Fibroblast of pulmonary artery (primary cell): ENCODE measurements at regions not wholly inside any gene's neighbourhood (a gene's known extent, or its start where the extent isn't known, plus 50 kb on each side); places are given as distances from the start of the nearest gene placed in this dataset.
"Not testable (repeated sequence)": the region's sequence is repeated elsewhere in the genome, so short reads cannot be mapped to it uniquely, and the experiment has no call there.

Source experiments
- DNase-seq: peaks from one replicate; pipeline ENCODE4 v3.0.0-alpha.2; 2010; ENCODE audit warnings: low read depth
- H3K4me3 ChIP-seq: replicated peaks from 2 replicates; pipeline ENCODE4 v1.5.1; 2011; ENCODE audit warnings: low read depth, mild to moderate bottlenecking, control low read depth, low read length, moderate library complexity
- TF ChIP-seq, protein P1 (sequence below): IDR thresholded peaks from 2 replicates; pipeline ENCODE4 v1.5.1; 2011; ENCODE audit warnings: mild to moderate bottlenecking, control low read depth, low read length, inconsistent platforms; ENCODE audit errors: missing control alignments

DNA sequence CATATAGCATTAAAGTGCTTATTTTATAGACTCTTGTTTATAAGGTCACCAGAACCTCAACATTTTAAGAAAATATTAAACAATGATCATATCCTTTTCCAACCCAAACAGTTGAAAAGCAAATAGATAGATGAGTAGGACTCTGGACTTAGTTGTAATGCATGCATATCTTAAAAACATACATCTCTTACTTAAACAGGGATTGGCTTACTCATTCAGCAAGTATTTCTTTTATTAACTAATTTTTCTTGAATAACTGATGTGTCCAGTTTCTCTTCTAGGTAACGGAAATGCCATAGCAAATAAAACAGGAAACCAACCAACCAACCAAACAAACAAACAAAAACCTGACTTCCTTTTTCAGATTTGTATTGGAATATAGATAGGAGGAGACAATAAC, 70.9 kb upstream of the NBPF4 start:
- H3K4me3 ChIP-seq: no peak overlapping the region
- TF ChIP-seq, protein P1, sequence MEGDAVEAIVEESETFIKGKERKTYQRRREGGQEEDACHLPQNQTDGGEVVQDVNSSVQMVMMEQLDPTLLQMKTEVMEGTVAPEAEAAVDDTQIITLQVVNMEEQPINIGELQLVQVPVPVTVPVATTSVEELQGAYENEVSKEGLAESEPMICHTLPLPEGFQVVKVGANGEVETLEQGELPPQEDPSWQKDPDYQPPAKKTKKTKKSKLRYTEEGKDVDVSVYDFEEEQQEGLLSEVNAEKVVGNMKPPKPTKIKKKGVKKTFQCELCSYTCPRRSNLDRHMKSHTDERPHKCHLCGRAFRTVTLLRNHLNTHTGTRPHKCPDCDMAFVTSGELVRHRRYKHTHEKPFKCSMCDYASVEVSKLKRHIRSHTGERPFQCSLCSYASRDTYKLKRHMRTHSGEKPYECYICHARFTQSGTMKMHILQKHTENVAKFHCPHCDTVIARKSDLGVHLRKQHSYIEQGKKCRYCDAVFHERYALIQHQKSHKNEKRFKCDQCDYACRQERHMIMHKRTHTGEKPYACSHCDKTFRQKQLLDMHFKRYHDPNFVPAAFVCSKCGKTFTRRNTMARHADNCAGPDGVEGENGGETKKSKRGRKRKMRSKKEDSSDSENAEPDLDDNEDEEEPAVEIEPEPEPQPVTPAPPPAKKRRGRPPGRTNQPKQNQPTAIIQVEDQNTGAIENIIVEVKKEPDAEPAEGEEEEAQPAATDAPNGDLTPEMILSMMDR: no peak
- no peak for DNase-seq

GRCh38 chr1:108316545-108316944, 72.7 kb upstream of the NBPF4 start:
- peak; percentile 21 for DNase-seq
- TF ChIP-seq, protein P1: peak; percentile 32
- H3K4me3 ChIP-seq: no peak overlapping the region

DNA sequence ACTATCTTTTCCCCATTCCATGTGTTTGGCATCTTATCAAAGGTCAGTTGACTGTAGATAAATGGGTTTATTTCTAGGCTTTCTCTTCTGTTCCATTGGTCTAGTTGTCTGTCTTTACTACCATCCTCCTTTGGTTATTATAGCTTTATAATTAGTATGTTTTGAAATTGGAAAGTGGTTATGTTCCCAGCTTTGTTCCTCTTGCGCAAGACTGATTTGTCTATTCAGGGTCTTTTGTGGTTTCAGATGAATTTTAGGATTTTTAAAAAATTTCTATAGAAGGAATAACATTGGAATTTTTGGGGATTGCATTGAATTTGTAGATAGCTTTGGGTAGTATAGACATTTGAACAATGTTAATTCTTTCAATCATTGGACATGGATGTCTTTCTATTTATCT, 77.0 kb upstream of the NBPF4 start:
- no peak overlapping the region for H3K4me3 ChIP-seq
- TF ChIP-seq, protein P1: no peak
- DNase-seq: no peak

GRCh38 chr1:108325338-108325737, 81.5 kb upstream of the NBPF4 start:
- H3K4me3 ChIP-seq, DNase-seq: not testable (repeated sequence)

DNA sequence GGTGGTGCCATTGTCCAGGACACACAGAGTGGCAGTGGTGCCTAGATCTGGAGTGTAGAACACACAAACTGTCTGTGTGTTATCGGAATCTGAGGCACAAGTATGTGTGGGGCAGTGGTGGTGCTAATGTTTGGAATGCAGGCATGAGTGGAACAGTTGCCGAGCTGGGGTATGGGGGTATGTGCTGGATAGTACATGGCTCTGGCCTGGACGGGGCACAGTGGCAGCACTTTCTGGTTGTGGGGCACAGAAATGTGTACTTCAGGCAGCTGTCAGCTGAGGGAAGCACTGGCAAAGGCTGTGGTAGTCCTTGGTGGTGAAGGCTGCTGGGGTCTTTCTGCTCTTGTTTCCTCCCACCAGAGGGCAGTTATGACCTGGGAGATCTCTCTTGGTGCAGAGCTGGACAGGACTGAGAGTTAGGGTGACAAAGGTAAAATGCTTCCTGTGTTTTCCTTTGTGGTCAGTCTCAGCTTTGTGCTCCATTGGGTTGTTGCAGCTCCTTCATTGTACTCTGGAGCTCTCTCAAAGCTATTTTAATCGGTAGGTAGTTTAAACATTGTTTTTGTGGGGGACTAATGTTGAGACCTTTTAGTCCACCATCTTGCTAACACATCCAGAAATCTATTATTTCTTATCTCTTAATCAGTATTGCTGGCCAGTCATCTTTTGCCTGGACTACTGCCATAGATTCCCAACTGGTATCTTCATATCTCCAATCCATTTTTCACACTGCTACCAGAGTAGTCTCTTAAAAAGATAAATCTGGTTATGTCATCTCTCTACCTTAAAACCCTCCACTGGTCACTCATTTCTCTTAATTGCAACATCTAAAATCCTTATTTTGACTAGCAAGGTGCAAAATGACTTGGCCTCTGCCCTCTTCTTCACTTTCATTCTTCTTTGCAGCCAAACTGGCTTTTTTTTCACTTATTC, 83.9 kb upstream of the NBPF4 start:
- TF ChIP-seq, protein P1: no peak
- DNase-seq: peak; percentile 1
- no peak overlapping the region for H3K4me3 ChIP-seq

- TF ChIP-seq, protein P1: no peak
Measured at GRCh38 chr1:108345776-108346531, 102.1 kb upstream of the NBPF4 start.

DNA sequence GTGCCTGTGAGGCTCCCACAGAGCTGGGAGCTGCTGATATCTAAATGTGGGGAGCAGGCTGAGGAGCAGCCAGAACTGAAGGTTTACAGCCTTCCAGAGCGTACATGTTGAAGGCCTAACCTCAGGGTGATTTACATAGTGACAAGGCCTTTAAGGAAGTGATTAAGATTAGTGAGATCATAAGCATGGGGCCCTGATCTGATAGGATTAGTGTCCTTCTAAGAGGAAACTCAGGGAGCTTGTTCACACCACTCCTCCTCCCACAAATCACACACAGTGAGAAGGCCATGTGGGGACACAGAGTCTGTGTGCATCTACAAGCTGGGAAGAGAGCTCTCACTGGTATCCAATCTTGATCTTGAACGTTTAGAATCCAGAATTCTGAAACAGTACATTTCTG, 92.3 kb upstream of the NBPF6 start:
- no peak overlapping the region for H3K4me3 ChIP-seq
- no peak for DNase-seq
- TF ChIP-seq, protein P1: no peak

More at GRCh38 chr1:108345776-108346531, 102.1 kb upstream of the NBPF4 start:
- no peak overlapping the region for H3K4me3 ChIP-seq
- no peak for DNase-seq

GRCh38 chr1:108380059-108380832, 69.9 kb upstream of the NBPF6 start:
- not testable (repeated sequence) for H3K4me3 ChIP-seq

More at GRCh38 chr1:108380059-108380832, 69.9 kb upstream of the NBPF6 start:
- not testable (repeated sequence) for DNase-seq
